ENCODE measurements at regions not wholly inside any gene's neighbourhood (a gene's known extent, or its start where the extent isn't known, plus 50 kb on each side); places are given as distances from the start of the nearest gene placed in this dataset.

DNA sequence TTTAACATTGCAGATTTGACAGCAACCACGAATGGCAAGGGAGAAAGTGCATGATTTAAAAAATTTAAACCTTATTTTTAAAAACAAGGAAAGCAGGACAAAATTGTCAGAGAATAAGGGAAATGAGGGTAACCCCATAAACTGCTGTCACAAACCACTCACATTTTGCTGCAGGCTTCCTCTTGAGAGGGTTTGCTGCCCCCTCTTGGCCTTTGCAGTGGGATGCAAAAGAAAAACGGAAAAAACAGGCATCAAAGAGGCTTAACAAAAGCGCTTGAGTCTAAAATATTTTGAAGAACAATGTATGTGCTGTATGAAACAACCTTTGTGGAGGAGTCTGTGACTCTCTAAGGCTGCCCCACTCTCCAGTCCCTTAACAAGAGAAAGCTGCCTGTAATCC is 91.6 kb downstream of the TMX3 start:
- TF ChIP-seq POLR2A (IDR thresholded peaks at IDR 0.05; ENCODE audit: extremely low read depth, insufficient read length) = no peak
- TF ChIP-seq, protein P1, sequence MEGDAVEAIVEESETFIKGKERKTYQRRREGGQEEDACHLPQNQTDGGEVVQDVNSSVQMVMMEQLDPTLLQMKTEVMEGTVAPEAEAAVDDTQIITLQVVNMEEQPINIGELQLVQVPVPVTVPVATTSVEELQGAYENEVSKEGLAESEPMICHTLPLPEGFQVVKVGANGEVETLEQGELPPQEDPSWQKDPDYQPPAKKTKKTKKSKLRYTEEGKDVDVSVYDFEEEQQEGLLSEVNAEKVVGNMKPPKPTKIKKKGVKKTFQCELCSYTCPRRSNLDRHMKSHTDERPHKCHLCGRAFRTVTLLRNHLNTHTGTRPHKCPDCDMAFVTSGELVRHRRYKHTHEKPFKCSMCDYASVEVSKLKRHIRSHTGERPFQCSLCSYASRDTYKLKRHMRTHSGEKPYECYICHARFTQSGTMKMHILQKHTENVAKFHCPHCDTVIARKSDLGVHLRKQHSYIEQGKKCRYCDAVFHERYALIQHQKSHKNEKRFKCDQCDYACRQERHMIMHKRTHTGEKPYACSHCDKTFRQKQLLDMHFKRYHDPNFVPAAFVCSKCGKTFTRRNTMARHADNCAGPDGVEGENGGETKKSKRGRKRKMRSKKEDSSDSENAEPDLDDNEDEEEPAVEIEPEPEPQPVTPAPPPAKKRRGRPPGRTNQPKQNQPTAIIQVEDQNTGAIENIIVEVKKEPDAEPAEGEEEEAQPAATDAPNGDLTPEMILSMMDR (IDR thresholded peaks at IDR 0.05; ENCODE audit: low read depth, low read length) = peak; percentile 68
- no peak overlapping the region for H3K4me3 ChIP-seq (ENCODE audit: low read depth, low read length)

DNA sequence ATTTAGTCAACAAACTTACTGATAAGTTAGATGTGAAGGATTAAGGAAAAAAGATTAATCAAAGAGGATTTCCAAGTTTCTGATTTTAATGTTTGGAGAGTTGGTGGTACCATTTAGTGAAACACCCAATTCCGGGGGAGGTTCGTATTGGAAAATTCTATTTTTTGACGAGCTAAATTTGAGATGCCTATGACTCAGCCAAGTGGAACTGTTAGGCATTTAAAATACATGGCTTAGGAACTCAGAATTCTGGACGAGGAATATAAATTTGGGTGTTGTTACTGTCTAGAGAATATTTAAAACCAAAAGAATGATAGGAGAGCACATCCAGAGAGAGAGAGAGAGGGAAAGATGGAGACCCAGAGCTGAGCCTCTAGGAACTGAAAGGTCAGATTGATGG is 103.6 kb downstream of the TMX3 start:
- H3K4me3 ChIP-seq (ENCODE audit: low read depth, low read length) = no peak overlapping the region
- no peak for TF ChIP-seq POLR2A (IDR thresholded peaks at IDR 0.05; ENCODE audit: extremely low read depth, insufficient read length)
- TF ChIP-seq, protein P2, sequence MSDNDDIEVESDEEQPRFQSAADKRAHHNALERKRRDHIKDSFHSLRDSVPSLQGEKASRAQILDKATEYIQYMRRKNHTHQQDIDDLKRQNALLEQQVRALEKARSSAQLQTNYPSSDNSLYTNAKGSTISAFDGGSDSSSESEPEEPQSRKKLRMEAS (IDR thresholded peaks at IDR 0.05; ENCODE audit: low read depth, low read length) = no peak
- TF ChIP-seq, protein P1 (IDR thresholded peaks at IDR 0.05; ENCODE audit: low read depth, low read length) = no peak
- TF ChIP-seq MYC (IDR thresholded peaks at IDR 0.05; ENCODE audit: low read depth, low read length) = no peak
- DNase-seq (ENCODE audit: low read depth) = no peak

More for the DNA sequence above, 91.6 kb downstream of the TMX3 start:
- peak; percentile 54 for DNase-seq (ENCODE audit: low read depth)

DNA sequence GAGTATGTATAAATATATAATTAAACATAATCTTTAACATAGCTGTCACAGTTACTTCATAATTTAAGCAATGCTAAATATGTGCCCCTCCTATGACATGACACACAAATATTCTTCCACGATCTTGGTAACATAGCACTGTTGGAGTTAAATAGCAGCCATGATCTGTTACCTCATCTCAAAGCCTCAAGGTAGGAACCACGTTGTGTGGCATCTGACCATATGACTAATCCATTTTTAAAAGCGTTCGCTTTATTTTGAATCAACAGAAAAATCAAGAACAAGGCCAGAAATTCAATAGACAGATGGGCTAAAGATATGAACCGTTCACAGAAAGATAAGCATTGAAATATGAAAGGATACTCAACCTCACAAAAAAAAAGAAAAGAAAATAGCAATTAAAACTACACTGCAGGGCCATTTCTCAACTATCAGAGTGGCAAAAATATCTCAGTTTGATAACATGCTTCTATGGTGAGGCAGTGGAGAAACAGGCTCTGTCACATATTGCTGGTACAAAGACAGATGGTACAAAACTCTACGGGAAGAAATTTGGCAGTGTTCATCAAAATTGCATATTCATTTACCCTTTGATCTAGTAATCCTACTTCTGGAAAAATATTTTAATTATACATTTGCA is 105.9 kb downstream of the TMX3 start:
- no peak for TF ChIP-seq MYC (IDR thresholded peaks at IDR 0.05; ENCODE audit: low read depth, low read length)
- TF ChIP-seq, protein P1 (IDR thresholded peaks at IDR 0.05; ENCODE audit: low read depth, low read length) = no peak
- TF ChIP-seq, protein P2 (IDR thresholded peaks at IDR 0.05; ENCODE audit: low read depth, low read length) = no peak
- TF ChIP-seq POLR2A (IDR thresholded peaks at IDR 0.05; ENCODE audit: extremely low read depth, insufficient read length) = no peak
- no peak for DNase-seq (ENCODE audit: low read depth)
- no peak overlapping the region for H3K4me3 ChIP-seq (ENCODE audit: low read depth, low read length)

DNA sequence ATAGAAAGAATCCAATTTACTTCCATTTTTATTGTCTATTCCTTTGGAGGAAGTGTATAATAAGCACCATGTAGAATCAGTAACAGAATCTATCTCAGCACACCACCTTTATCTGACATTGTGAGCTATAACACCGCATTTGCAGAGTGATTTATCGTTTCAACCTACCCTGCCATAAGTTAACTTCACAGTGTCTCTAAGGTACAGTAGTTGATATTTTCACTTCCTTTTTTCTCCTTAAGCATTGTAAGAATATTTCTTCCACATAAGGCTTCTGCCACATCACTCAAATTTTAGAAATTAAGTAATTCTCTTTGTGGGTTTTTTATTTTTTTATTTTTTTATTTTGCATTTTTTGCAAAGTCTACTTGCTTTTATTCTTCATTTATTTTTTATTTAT is 107.1 kb downstream of the TMX3 start:
- H3K4me3 ChIP-seq (ENCODE audit: low read depth, low read length) = no peak overlapping the region
- no peak for DNase-seq (ENCODE audit: low read depth)
- TF ChIP-seq, protein P1 (IDR thresholded peaks at IDR 0.05; ENCODE audit: low read depth, low read length) = no peak
- TF ChIP-seq, protein P2 (IDR thresholded peaks at IDR 0.05; ENCODE audit: low read depth, low read length) = no peak
- TF ChIP-seq POLR2A (IDR thresholded peaks at IDR 0.05; ENCODE audit: extremely low read depth, insufficient read length) = no peak
- no peak for TF ChIP-seq MYC (IDR thresholded peaks at IDR 0.05; ENCODE audit: low read depth, low read length)

DNA sequence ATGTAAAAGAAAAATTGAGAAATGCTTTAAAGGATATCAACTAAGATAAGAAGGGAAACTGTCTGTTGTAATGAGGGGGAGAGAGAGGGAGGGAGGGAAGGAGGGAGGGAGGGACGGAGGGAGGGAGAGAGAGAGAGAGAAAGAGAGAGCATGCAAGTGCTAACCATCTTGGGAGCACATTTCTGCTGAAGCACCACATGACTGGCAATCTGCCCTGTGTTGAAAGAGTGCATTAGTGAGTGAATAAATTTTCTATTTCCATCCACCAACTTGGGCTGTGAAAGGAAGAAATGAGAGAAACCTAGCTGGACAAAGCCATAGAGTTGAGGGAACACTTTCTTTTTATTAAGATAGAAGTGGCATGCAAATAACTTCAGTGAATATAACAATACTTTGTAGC is 110.7 kb downstream of the TMX3 start:
- DNase-seq (ENCODE audit: low read depth) = no peak
- TF ChIP-seq MYC (IDR thresholded peaks at IDR 0.05; ENCODE audit: low read depth, low read length) = no peak
- no peak for TF ChIP-seq POLR2A (IDR thresholded peaks at IDR 0.05; ENCODE audit: extremely low read depth, insufficient read length)
- TF ChIP-seq, protein P2 (IDR thresholded peaks at IDR 0.05; ENCODE audit: low read depth, low read length) = no peak
- TF ChIP-seq, protein P1 (IDR thresholded peaks at IDR 0.05; ENCODE audit: low read depth, low read length) = no peak
- no peak overlapping the region for H3K4me3 ChIP-seq (ENCODE audit: low read depth, low read length)

DNA sequence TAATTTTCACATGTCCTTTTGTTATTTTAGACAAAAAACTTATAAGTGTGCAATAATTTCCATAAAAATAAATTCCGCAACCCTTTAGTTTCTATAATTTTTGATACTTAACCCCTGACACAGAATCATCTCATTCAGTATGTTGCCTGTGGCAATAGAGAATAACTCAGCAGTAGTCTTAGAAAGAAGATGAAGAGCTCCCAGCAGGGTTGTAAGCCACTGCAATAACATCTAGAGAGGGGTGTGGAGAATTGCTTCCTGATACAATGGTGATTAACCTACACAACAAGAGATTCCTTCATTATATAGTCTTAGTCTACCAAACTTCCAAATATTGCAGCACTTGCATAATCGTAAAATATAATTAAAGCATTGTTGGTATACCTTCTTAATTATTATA is 118.9 kb downstream of the TMX3 start:
- H3K4me3 ChIP-seq (ENCODE audit: low read depth, low read length) = no peak overlapping the region
- TF ChIP-seq, protein P1 (IDR thresholded peaks at IDR 0.05; ENCODE audit: low read depth, low read length) = no peak
- TF ChIP-seq MYC (IDR thresholded peaks at IDR 0.05; ENCODE audit: low read depth, low read length) (no peak), POLR2A (IDR thresholded peaks at IDR 0.05; ENCODE audit: extremely low read depth, insufficient read length) (no peak)
- TF ChIP-seq, protein P2 (IDR thresholded peaks at IDR 0.05; ENCODE audit: low read depth, low read length) = no peak
- DNase-seq (ENCODE audit: low read depth) = no peak
